MCF 10A (cell line): ENCODE measurements at regions not wholly inside any gene's neighbourhood (a gene's known extent, or its start where the extent isn't known, plus 50 kb on each side); places are given as distances from the start of the nearest gene placed in this dataset.
A peak's percentile ranks its signal among the peaks of the same experiment; 100 is the strongest.

Experiments used
- BruUV-seq: library from RNA; stranded (reverse); fragments of 400-500 nt; replicated peaks from 2 replicates; lab custom pipeline; 2021; lab: Mats Ljungman, UMichigan
- CTCF ChIA-PET: fragments of 300-600 bp; sonication (Branson Sonifier 250); formaldehyde crosslinking; extraction: SDS; loops from one replicate; lab custom pipeline; 2021; ENCODE audit warnings: antibody characterized with exemption, inconsistent platforms; lab: Yijun Ruan, JAX
- POLR2A ChIA-PET: fragments of 300-600, 350-650 bp; sonication (Branson Sonifier 250); formaldehyde crosslinking; extraction: SDS; loops from one replicate; lab custom pipeline; 2020; ENCODE audit warnings: antibody characterized with exemption, inconsistent platforms; lab: Yijun Ruan, JAX
- DNase-seq: peaks from one replicate; pipeline ENCODE4 v3.0.0-alpha.2; 2018; ENCODE audit not compliant: unreplicated experiment
- H3K27ac Mint-ChIP-seq: one replicate; pipeline ENCODE4 v1.8.0; 2022; ENCODE audit warnings: mild to moderate bottlenecking, low read depth, mixed read lengths; ENCODE audit not compliant: unreplicated experiment
- H3K27me3 Mint-ChIP-seq: one replicate; pipeline ENCODE4 v1.8.0; 2022; ENCODE audit warnings: mixed read lengths; ENCODE audit not compliant: insufficient read depth, unreplicated experiment
- H3K36me3 Mint-ChIP-seq: one replicate; pipeline ENCODE4 v1.8.0; 2022; ENCODE audit warnings: mild to moderate bottlenecking, moderate library complexity, mixed read lengths; ENCODE audit not compliant: insufficient read depth, unreplicated experiment
- H3K4me1 Mint-ChIP-seq: one replicate; pipeline ENCODE4 v1.8.0; 2022; ENCODE audit warnings: mixed read lengths; ENCODE audit not compliant: insufficient read depth, unreplicated experiment
- H3K4me3 Mint-ChIP-seq: one replicate; pipeline ENCODE4 v1.8.0; 2022; ENCODE audit warnings: mild to moderate bottlenecking, moderate library complexity, mixed read lengths; ENCODE audit not compliant: unreplicated experiment
- H3K9me3 Mint-ChIP-seq: one replicate; pipeline ENCODE4 v1.8.0; 2022; ENCODE audit warnings: mixed read lengths; ENCODE audit not compliant: unreplicated experiment
- intact Hi-C: fragments of 100-400 bp; cut with micrococcal nuclease; formaldehyde crosslinking; loops from 2 replicates; pipeline ENCODE4 v1.14.1; 2022
- TF ChIP-seq, protein P1 (sequence below): fragments of 200-600 bp; IDR thresholded peaks from one replicate; pipeline ENCODE4 v1.8.0; 2022; ENCODE audit warnings: antibody characterized with exemption, mild to moderate bottlenecking; ENCODE audit not compliant: unreplicated experiment

DNA sequence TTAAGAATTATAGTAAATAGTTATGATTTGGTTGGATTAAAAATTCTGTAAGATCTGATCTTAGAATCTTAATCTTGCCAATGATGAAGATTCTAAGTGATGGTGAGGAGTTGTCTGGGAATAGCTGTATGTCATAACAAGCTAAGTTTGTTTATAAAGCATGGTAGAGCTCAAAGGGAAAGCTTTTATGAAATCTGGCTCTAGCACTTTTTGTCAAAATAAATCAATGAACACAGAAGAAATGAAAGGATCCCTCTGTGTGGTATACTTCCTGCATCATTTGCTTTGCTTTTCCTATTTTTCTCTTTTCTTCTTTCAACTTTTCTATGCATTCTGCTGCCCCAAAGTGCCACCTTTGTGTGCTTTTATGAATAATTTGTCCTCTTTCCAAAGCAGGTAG, 193.5 kb upstream of the FAT1 start:
- no peak overlapping the region for H3K4me3 Mint-ChIP-seq
- peaks cover 8% of the 10 kb centered on the region for H3K4me1 Mint-ChIP-seq
- ChIA-PET POLR2A (interaction anchor here (0.5 to 0.9 kb wide), 2 partner anchors 8 to 189 kb away, joined by 3 read pairs; no protein-coding TSS in a partner anchor), CTCF (interaction anchor here (0.6 kb wide), 2 partner anchors 322 to 735 kb away, joined by 3 read pairs; no protein-coding TSS in a partner anchor)
- intact Hi-C loops: no loop called here
- no TSS peak for BruUV-seq
- TF ChIP-seq, protein P1, sequence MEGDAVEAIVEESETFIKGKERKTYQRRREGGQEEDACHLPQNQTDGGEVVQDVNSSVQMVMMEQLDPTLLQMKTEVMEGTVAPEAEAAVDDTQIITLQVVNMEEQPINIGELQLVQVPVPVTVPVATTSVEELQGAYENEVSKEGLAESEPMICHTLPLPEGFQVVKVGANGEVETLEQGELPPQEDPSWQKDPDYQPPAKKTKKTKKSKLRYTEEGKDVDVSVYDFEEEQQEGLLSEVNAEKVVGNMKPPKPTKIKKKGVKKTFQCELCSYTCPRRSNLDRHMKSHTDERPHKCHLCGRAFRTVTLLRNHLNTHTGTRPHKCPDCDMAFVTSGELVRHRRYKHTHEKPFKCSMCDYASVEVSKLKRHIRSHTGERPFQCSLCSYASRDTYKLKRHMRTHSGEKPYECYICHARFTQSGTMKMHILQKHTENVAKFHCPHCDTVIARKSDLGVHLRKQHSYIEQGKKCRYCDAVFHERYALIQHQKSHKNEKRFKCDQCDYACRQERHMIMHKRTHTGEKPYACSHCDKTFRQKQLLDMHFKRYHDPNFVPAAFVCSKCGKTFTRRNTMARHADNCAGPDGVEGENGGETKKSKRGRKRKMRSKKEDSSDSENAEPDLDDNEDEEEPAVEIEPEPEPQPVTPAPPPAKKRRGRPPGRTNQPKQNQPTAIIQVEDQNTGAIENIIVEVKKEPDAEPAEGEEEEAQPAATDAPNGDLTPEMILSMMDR: no peak
- no peaks in the 10 kb centered on the region for H3K27me3 Mint-ChIP-seq
- H3K27ac Mint-ChIP-seq: no peak overlapping the region
- peaks cover 15% of the 10 kb centered on the region for H3K9me3 Mint-ChIP-seq
- H3K36me3 Mint-ChIP-seq: no peaks in the 10 kb centered on the region
- DNase-seq: no peak

DNA sequence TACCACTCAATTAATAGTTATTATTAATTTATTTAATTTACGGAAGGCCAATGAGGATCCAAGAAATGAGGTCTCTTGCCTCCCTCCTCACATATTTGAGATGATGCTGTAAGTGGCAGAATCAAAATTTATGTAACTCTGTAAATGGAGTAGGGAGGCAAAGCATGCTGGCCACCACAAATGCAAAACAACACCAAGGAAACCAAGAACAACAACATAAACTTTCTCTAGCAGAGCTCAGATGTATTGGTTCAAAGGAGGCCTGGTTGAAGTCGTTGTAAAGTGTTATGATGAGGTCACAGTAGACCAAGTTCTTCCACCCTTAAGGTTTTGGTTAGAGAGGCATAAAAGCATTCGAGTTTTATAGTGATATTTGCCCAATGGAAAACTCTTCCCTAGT, 194.8 kb upstream of the FAT1 start:
- no TSS peak for BruUV-seq
- intact Hi-C loops: no loop called here
- peak overlapping the region; percentile 99 for H3K27ac Mint-ChIP-seq
- peaks cover 8% of the 10 kb centered on the region for H3K4me1 Mint-ChIP-seq
- no peak for DNase-seq
- H3K36me3 Mint-ChIP-seq: no peaks in the 10 kb centered on the region
- ChIA-PET POLR2A (no interaction called here), CTCF (no interaction called here)
- TF ChIP-seq, protein P1: no peak
- no peaks in the 10 kb centered on the region for H3K27me3 Mint-ChIP-seq
- no peak overlapping the region for H3K4me3 Mint-ChIP-seq
- peaks cover 15% of the 10 kb centered on the region for H3K9me3 Mint-ChIP-seq

DNA sequence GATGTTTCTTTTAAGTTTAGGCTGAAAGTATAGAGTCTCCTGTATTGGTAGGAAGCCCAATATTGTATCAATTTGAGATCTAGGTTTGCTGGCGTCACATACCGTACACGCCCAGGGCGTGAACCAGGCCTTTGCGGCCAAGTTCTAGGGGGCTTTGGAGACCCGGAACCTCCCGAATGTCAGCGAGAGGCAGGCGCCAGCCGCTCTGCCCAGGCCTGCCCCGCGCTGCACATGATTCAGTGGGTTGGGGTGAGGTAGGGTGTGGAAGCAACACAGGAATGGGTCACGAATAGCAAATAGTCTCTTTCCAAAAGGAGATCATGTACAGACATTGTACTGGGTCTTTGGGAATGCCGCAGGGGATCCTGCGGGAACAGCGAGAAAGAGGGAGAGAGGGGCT, 195.7 kb upstream of the FAT1 start:
- DNase-seq: no peak
- BruUV-seq: no TSS peak
- ChIA-PET CTCF (no interaction called here), POLR2A (no interaction called here)
- intact Hi-C loops: no loop called here
- peak overlapping the region; percentile 99 for H3K27ac Mint-ChIP-seq
- peaks cover 9% of the 10 kb centered on the region for H3K4me1 Mint-ChIP-seq
- H3K27me3 Mint-ChIP-seq: no peaks in the 10 kb centered on the region
- H3K36me3 Mint-ChIP-seq: no peaks in the 10 kb centered on the region
- TF ChIP-seq, protein P1: no peak
- H3K4me3 Mint-ChIP-seq: no peak overlapping the region
- peaks cover 15% of the 10 kb centered on the region for H3K9me3 Mint-ChIP-seq

DNA sequence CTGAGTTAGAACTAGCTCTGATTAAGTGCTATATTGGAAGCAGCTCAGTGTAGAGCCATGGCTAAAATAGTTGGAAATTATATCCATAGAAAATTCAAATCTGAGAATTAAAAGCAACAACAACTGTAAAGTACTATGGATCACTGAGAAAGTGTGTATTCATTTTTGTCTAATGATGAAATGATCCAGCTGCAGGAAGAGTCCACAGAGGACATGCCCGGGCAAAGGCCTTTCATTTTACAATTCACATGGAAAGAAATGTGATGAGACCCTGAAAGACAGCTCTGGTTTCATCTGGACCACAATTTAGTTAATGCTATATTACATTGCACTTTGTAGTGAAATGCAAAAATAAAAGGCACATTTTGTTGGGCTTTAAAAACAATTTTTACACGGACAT, 196.8 kb upstream of the FAT1 start:
- H3K27ac Mint-ChIP-seq: peak overlapping the region; percentile 99
- BruUV-seq: no TSS peak
- TF ChIP-seq, protein P1: no peak
- POLR2A ChIA-PET: interaction anchor here (0.5 to 2.2 kb wide), 12 partner anchors 9 to 1105 kb away, joined by 3 to 15 read pairs (median 4); partner anchors contain the start of gene FAT1
- CTCF ChIA-PET: interaction anchor here (0.7 to 0.9 kb wide), 2 partner anchors 297 to 1786 kb away, joined by 3 read pairs; no protein-coding TSS in a partner anchor
- intact Hi-C loops: loop anchor here (5.0 to 10.0 kb wide), 2 partner anchors 156 to 193 kb away; no protein-coding TSS in a partner anchor
- no peaks in the 10 kb centered on the region for H3K27me3 Mint-ChIP-seq
- peaks cover 16% of the 10 kb centered on the region for H3K4me1 Mint-ChIP-seq
- no peak overlapping the region for H3K4me3 Mint-ChIP-seq
- DNase-seq: peak; percentile 45
- H3K9me3 Mint-ChIP-seq: peaks cover 15% of the 10 kb centered on the region
- no peaks in the 10 kb centered on the region for H3K36me3 Mint-ChIP-seq
